ENCODE measurements at regions not wholly inside any gene's neighbourhood (a gene's known extent, or its start where the extent isn't known, plus 50 kb on each side); places are given as distances from the start of the nearest gene placed in this dataset.

GRCh38 chr12:22765421-22766130, 140.6 kb downstream of the ETNK1 start:
- TF ChIP-seq CTCF (IDR thresholded peaks at IDR 0.05) (no peak), POLR2A (IDR thresholded peaks at IDR 0.05) (no peak)

All from lower leg skin (tissue), 3 donors.